GM18873 (cell line): ENCODE measurements at regions not wholly inside any gene's neighbourhood (a gene's known extent, or its start where the extent isn't known, plus 50 kb on each side); places are given as distances from the start of the nearest gene placed in this dataset.

Source experiments
- ATAC-seq: cut with Tn5 transposase; IDR thresholded peaks from one replicate; pipeline ENCODE4 v1.9.1; 2021; ENCODE audit warnings: mild to moderate bottlenecking, moderate library complexity, moderate number of reproducible peaks; ENCODE audit not compliant: unreplicated experiment, low FRiP score

GRCh38 chr6:41467627-41468404 is 78.4 kb upstream of the FOXP4 start:
- no peak for ATAC-seq

GRCh38 chr6:41469156-41470028 is 76.8 kb upstream of the FOXP4 start:
- ATAC-seq, result no peak

GRCh38 chr6:41470029-41470330 is 76.2 kb upstream of the FOXP4 start:
- no peak for ATAC-seq

GRCh38 chr6:41470331-41471063 is 75.7 kb upstream of the FOXP4 start:
- no peak for ATAC-seq

GRCh38 chr6:41471064-41471895 is 74.9 kb upstream of the FOXP4 start:
- ATAC-seq, result no peak

- ATAC-seq, result no peak
These were observed 71.8 kb upstream of the FOXP4 start for GRCh38 chr6:41474213-41474933.

GRCh38 chr6:41475164-41475563 is 71.0 kb upstream of the FOXP4 start:
- no peak for ATAC-seq

GRCh38 chr6:41475737-41476357 is 70.3 kb upstream of the FOXP4 start:
- no peak for ATAC-seq

GRCh38 chr6:41476401-41476800 is 69.8 kb upstream of the FOXP4 start:
- ATAC-seq, result no peak

- no peak for ATAC-seq
These were observed 68.6 kb upstream of the FOXP4 start for GRCh38 chr6:41477572-41477971.

- no peak for ATAC-seq
These were observed 62.2 kb upstream of the FOXP4 start for GRCh38 chr6:41483943-41484342.

GRCh38 chr6:41487860-41488432 is 58.2 kb upstream of the FOXP4 start:
- ATAC-seq, result no peak

GRCh38 chr6:41488433-41489119 is 57.6 kb upstream of the FOXP4 start:
- no peak for ATAC-seq

GRCh38 chr6:41489120-41489851 is 56.9 kb upstream of the FOXP4 start:
- ATAC-seq, result no peak

GRCh38 chr6:41492261-41492891 is 53.8 kb upstream of the FOXP4 start:
- ATAC-seq, result no peak

GRCh38 chr6:41494212-41495110 is 51.7 kb upstream of the FOXP4 start:
- ATAC-seq, result no peak
